ENCODE measurements at regions not wholly inside any gene's neighbourhood (a gene's known extent, or its start where the extent isn't known, plus 50 kb on each side); places are given as distances from the start of the nearest gene placed in this dataset.
A peak's percentile ranks its signal among the peaks of the same experiment; 100 is the strongest.

DNA sequence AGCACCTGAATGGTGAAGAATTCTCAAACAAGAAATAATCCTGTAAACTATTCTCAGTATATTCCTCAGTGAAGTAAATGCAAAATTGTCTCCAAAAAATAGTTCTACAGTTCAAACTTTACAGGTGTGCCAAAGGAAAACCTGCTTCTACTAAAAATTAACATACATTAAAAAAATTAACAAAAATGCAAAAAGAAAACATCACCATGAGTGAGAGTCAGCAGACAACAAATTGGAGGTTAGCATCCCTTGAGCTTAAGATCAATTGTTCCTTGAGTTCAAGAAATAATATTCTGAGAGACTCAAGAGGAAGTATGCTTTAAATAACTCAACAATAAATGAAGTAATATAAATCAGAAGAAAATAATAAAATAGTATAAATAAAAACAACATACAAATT lies 278.4 kb upstream of the MME start:
- no peak for DNase-seq (ENCODE audit: low spot score)
- Histone ChIP-seq H3K27me3 (no peaks in the 10 kb centered on the region), H3K27ac (no peak overlapping the region), H3K79me2 (no peaks in the 10 kb centered on the region), H3K4me3 (no peak overlapping the region), H3K4me2 (no peak overlapping the region), H2AFZ (no peak overlapping the region), H3K36me3 (replicated peaks; ENCODE audit: insufficient read depth, low read depth) (no peaks in the 10 kb centered on the region), H4K20me1 (ENCODE audit: insufficient read depth, poor library complexity, severe bottlenecking) (no peaks in the 10 kb centered on the region), H3K9me3 (ENCODE audit: low read depth) (no peaks in the 10 kb centered on the region), H3K9me2 (replicated peaks; ENCODE audit: insufficient read depth) (no peaks in the 10 kb centered on the region), H3K4me1 (ENCODE audit: insufficient read depth) (no peaks in the 10 kb centered on the region)
- TF ChIP-seq EZH2phosphoT487 (IDR thresholded peaks at IDR 0.05; ENCODE audit: low read depth, severe bottlenecking, unreplicated experiment) (no peak), EZH2 (IDR thresholded peaks at IDR 0.05; ENCODE audit: borderline replicate concordance) (no peak)
- TF ChIP-seq, protein P1, sequence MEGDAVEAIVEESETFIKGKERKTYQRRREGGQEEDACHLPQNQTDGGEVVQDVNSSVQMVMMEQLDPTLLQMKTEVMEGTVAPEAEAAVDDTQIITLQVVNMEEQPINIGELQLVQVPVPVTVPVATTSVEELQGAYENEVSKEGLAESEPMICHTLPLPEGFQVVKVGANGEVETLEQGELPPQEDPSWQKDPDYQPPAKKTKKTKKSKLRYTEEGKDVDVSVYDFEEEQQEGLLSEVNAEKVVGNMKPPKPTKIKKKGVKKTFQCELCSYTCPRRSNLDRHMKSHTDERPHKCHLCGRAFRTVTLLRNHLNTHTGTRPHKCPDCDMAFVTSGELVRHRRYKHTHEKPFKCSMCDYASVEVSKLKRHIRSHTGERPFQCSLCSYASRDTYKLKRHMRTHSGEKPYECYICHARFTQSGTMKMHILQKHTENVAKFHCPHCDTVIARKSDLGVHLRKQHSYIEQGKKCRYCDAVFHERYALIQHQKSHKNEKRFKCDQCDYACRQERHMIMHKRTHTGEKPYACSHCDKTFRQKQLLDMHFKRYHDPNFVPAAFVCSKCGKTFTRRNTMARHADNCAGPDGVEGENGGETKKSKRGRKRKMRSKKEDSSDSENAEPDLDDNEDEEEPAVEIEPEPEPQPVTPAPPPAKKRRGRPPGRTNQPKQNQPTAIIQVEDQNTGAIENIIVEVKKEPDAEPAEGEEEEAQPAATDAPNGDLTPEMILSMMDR (IDR thresholded peaks at IDR 0.05; ENCODE audit: poor library complexity) = no peak

DNA sequence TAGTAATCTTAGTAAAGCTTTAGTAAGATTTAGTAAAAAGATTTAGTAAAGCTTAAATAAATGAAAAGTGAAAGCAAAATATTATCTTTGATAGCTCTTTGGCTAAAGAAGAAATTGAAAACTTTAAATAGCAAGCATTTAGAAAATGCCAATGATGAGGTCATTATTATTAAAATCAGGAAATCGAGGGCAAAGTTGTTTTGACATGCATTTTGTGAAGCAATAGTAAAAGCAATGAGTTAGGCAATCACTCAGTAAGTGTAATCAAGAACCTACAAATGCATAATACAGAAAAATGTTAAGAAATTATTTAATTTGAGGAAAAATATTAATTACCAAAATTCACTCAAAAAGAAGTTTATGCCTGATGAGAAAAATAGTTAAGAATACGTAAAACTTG lies 280.3 kb upstream of the MME start:
- Histone ChIP-seq H3K79me2 (no peaks in the 10 kb centered on the region), H3K4me3 (no peak overlapping the region), H3K9me2 (replicated peaks; ENCODE audit: insufficient read depth) (no peaks in the 10 kb centered on the region), H4K20me1 (ENCODE audit: insufficient read depth, poor library complexity, severe bottlenecking) (no peaks in the 10 kb centered on the region), H3K4me1 (ENCODE audit: insufficient read depth) (no peaks in the 10 kb centered on the region), H3K36me3 (replicated peaks; ENCODE audit: insufficient read depth, low read depth) (no peaks in the 10 kb centered on the region), H3K9me3 (ENCODE audit: low read depth) (no peaks in the 10 kb centered on the region), H3K4me2 (no peak overlapping the region), H3K27ac (no peak overlapping the region), H2AFZ (no peak overlapping the region), H3K27me3 (no peaks in the 10 kb centered on the region)
- TF ChIP-seq EZH2 (IDR thresholded peaks at IDR 0.05; ENCODE audit: borderline replicate concordance) = no peak
- no peak for TF ChIP-seq EZH2phosphoT487 (IDR thresholded peaks at IDR 0.05; ENCODE audit: low read depth, severe bottlenecking, unreplicated experiment)
- TF ChIP-seq, protein P1 (IDR thresholded peaks at IDR 0.05; ENCODE audit: poor library complexity) = no peak
- 95% methylated on average over 2 of the region's 2 CpGs for WGBS (ENCODE audit: low lambda C conversion rate, missing lambda C conversion rate)
- DNase-seq (ENCODE audit: low spot score) = no peak

DNA sequence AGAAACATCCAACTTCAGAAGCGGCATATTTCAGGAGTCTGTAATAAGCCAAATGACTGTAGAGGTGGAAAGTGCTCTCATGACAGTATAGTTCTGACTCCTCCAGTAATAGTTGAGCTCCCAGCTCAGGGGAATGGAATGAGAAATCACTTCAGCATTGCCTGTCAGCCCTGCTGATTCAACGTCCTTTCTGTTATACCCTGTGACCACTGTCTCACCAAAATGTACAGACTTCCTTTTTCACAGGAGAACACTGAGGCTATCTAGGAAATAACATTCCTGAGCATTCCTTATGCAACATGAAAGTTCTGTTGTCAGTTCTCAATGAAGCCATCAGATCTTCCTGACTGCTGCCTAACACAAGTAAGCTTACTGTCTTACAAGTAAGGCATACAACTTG lies 284.5 kb upstream of the MME start:
- no peak overlapping the region for H3K4me2 ChIP-seq

More for the DNA sequence above, 284.5 kb upstream of the MME start:
- no peak overlapping the region for H3K27ac ChIP-seq
- WGBS (ENCODE audit: low lambda C conversion rate, missing lambda C conversion rate) = 69% methylated on average over 2 of the region's 2 CpGs
- H3K4me3 ChIP-seq = no peak overlapping the region
- TF ChIP-seq EZH2phosphoT487 (IDR thresholded peaks at IDR 0.05; ENCODE audit: low read depth, severe bottlenecking, unreplicated experiment) = no peak
- no peak for TF ChIP-seq EZH2 (IDR thresholded peaks at IDR 0.05; ENCODE audit: borderline replicate concordance)
- TF ChIP-seq, protein P1 (IDR thresholded peaks at IDR 0.05; ENCODE audit: poor library complexity) = no peak
- H2AFZ ChIP-seq = no peak overlapping the region
- H4K20me1 ChIP-seq (ENCODE audit: insufficient read depth, poor library complexity, severe bottlenecking) = no peaks in the 10 kb centered on the region
- H3K27me3 ChIP-seq = no peaks in the 10 kb centered on the region
- no peaks in the 10 kb centered on the region for H3K36me3 ChIP-seq (replicated peaks; ENCODE audit: insufficient read depth, low read depth)
- no peaks in the 10 kb centered on the region for H3K4me1 ChIP-seq (ENCODE audit: insufficient read depth)
- H3K9me3 ChIP-seq (ENCODE audit: low read depth) = no peaks in the 10 kb centered on the region
- no peaks in the 10 kb centered on the region for H3K79me2 ChIP-seq
- peak; percentile 35 for DNase-seq (ENCODE audit: low spot score)
- no peaks in the 10 kb centered on the region for H3K9me2 ChIP-seq (replicated peaks; ENCODE audit: insufficient read depth)

Data from hepatocyte (in vitro differentiated cells).